GM18951 (cell line): ENCODE measurements at regions not wholly inside any gene's neighbourhood (a gene's known extent, or its start where the extent isn't known, plus 50 kb on each side); places are given as distances from the start of the nearest gene placed in this dataset.
"Not testable (repeated sequence)": the region's sequence is repeated elsewhere in the genome, so short reads cannot be mapped to it uniquely, and the experiment has no call there.

Experiments
- POLR2A ChIP-seq: IDR thresholded peaks from 4 replicates; pipeline ENCODE4 v1.6.1; 2011; ENCODE audit warnings: mild to moderate bottlenecking; ENCODE audit not compliant: insufficient read length, insufficient read depth; ENCODE audit errors: extremely low read depth
- in situ Hi-C: fragments of 300-500 bp; cut with MboI; formaldehyde crosslinking; loops from one replicate; pipeline ENCODE4 v1.12.0; 2022; ENCODE audit warnings: low sequenced_read_pairs, mixed read lengths, inconsistent platforms; ENCODE audit not compliant: unreplicated experiment

DNA sequence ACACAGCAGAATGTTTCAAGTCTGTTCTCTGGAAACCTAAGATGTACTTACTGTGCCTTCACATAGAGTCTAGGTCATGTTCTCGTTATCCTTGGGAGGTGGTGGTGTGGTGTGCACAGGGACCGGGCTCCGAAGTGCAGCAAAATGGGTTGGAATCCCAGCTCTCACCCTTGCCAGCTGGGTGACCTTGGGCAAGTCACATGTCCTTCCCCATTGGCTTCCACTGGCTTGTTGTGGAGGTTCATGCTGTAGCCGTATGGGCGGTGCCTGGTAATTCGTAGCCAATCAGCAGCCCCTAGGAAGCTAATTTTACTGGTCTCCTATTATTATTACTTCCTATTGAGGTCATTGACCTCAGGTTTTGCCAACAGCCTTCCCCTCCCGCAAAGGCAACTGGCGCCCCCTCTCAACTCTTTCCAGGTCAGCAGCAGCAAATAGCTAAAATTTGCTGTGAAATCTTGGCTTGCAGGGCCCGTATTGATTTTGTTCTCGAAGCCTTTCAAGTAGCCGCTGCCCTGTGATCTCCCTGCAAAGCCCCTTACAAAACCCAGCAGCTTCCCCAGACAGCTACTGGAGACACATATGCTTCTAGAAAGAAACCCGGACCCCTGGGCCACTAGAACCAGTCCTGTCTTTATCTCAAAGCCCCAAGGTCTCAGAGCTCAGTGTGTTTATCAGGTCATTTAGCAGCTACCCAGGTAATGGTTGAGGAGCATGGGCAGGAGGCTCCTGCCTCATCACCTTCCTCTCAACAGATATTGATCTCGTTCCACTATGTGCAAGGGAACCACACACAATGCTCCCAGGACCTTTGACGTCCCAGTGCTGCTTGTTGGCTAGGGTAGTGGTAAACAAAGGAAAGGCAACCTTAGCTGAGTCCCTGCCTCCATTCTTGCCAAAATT lies 66.5 kb upstream of the SLC1A4 start:
- in situ Hi-C loops: no loop called here
- TF ChIP-seq POLR2A: no peak

DNA sequence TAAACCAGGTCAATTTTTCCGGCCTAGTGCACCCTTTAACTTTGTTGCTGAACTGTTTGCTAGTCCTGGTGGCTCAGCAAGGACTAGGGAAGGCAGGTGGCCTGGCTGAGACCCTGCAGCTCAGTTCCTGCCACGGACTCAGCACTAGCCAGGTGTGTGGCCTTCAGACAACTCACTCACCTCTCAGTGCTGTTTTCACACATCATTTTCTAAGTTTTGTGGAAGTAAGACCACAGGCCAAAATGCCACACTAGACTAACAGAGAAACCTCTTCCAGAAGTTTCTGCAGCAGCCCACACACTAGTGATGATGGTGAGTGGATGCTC lies 65.9 kb upstream of the SLC1A4 start:
- in situ Hi-C loops: no loop called here
- no peak for TF ChIP-seq POLR2A

DNA sequence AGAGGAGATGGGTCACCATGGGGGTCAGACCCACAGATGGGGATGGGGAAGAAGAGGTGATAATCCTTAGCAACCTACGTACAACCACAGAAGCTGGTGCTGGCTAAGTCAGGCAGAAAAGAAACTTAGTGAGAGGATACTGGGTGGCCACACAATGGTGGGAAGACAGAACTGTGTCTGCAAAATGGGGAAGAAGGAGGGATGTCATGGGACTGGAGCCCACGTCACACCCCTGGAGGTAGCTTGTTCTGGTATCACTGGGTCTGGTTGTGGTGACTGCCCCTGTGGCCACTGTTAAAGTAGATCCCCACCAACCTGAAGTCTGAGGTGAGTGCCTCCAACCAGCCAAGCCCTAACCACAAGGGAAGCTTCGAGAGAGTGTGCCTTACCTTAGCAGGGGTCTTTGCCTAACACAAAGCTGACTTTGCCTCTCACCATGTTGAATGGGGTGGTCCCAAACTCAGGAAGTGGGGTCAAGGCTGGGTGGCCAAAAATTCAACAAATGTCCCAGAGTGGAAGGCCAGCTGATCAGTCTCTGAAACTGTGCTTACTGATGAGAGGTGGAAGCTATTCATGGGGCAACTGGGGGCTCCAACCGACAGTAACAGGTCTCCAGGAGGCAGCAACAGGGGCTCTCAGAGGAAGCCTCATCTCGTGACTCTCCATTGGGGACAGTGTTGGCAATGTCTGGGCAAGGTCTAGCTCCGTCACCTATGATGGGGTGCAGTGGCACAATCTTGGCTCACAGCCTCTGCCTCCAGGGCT lies 64.8 kb upstream of the SLC1A4 start:
- in situ Hi-C loops: no loop called here
- TF ChIP-seq POLR2A: no peak

DNA sequence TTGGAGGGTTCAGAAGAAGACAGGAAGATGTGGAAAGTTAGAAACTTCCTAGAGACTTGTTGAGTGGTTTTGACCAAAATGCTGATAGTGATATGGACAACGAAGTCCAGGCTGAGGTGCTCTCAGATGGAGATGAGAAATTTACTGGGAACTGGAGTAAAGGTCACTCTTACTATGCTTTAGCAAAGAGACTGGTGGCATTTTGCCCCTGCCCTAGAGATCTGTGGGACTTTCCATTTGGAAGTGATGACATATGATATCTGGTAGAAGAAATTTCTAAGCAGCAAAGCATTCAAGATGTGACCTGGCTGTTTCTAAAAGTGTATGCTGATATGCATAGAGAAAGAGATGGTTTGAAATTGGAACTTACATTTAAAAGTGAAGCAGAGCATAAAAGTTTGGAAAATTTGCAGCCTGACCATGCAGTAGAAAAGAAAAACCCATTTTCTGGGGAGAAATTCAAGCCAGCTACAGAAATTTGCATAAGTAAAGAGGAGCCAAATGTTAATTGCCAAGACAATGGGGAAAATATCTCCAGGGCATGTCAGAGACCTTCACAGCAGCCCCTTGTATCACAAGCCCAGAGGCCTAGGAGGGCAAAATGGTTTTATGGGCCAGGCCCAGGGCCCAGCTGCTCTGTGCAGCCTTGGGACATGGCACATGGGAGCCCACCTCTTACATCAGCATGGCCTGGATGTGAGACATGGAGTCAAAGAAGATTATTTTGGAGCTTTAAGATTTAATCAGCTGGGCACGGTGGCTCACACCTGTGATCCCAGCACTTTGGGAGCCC lies 63.1 kb upstream of the SLC1A4 start:
- in situ Hi-C loops: not testable (repeated sequence)

DNA sequence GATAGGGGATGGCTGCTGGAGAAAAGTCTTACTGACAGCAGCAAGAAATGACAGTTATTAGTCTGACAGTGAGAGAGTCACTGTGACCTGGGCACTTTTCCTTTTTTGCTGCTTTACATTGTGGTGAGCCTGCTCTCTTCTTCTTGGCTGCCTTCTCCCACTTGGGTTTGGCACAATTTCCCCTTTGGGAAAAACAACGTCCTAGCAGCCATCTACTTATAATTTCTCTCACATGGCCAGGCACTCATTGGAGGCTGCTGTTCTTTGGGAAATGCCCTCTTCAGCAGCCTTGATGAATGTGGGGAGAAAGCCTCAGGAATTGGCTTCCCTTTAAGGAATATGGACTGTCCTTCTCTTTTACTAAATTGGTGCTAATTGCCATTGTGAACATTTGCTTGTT lies 60.4 kb upstream of the SLC1A4 start:
- in situ Hi-C loops: no loop called here
- no peak for TF ChIP-seq POLR2A

GRCh38 chr2:64929333-64929732 lies 59.9 kb upstream of the SLC1A4 start:
- TF ChIP-seq POLR2A: no peak
- in situ Hi-C loops: no loop called here

DNA sequence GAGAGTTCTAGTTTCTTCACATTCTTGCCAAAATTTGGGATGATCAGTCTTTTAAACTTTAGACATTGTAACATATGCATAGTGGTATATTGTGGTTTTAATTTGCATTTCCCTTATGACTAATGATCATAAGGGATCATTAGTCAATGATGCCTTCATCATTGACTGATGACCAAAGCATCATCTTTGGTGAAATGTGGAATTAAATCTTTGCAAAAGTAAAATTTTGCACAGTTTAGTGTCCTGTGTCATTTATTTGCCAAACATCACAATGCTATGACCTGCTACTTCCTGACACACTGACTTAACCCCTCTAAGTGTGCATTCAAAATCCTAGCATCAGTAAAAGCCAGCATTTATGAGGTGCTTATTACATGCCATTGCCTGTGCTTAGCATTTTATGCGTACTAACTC lies 58.9 kb upstream of the SLC1A4 start:
- in situ Hi-C loops: no loop called here
- TF ChIP-seq POLR2A: no peak

- no peak for TF ChIP-seq POLR2A
These were observed 57.7 kb upstream of the SLC1A4 start for GRCh38 chr2:64931246-64932115.

DNA sequence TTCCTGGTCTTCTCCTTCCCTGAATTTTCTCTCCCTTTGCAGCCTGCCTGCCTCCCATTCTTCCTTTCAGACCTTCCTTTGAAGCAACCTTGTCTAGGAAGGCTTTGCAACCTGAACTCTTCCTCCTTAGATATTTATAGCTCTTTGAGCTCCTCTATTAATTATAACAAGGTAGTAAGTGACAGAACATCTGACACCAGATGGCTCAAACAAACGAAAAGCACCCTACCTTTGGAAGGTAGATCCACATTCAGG lies 57.2 kb upstream of the SLC1A4 start:
- TF ChIP-seq POLR2A: no peak
- in situ Hi-C loops: no loop called here

More at GRCh38 chr2:64931246-64932115, 57.7 kb upstream of the SLC1A4 start:
- in situ Hi-C loops: no loop called here

GRCh38 chr2:64932371-64933216 lies 56.6 kb upstream of the SLC1A4 start:
- in situ Hi-C loops: no loop called here
- TF ChIP-seq POLR2A: peak; percentile 56

DNA sequence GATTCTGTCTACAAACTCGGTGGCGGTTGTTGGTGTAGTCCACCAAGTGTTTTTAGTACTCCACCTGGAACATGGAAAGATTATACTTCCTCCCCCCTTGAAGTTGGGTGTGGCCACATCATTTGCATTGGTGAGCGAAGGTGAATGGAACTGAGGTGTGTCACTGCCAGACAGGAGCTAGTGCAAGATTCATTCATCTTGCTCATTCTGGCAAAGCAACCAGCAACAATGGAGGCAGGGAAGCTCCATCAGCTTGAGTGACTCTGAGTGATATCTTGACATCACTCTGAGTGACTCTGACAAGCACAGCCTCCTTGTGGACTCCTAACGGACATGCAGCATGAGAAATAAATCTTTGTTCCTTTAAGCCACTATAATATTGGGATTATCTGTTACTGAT lies 54.7 kb upstream of the SLC1A4 start:
- in situ Hi-C loops: no loop called here
- no peak for TF ChIP-seq POLR2A

GRCh38 chr2:64936809-64937208 lies 52.4 kb upstream of the SLC1A4 start:
- TF ChIP-seq POLR2A: no peak
- in situ Hi-C loops: no loop called here

DNA sequence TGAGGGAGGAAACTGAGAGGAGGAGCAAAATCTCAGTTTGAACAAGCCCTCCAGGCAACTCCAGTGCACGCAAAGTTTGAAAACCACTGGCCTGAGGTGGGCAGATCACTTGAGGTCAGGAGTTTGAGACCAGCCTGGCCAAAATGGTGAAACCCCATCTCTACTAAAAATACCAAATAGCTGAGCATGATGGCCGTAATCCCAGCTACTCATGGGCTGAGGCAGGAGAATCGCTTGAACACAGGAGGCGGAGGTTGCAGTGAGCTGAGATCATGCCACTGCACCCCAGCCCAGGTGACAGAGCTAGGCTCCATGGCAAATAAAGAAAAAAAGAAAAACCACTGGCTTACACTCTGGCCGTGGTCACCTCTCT lies 51.9 kb upstream of the SLC1A4 start:
- in situ Hi-C loops: not testable (repeated sequence)
